Keratinocyte (primary cell): ENCODE measurements at regions not wholly inside any gene's neighbourhood (a gene's known extent, or its start where the extent isn't known, plus 50 kb on each side); places are given as distances from the start of the nearest gene placed in this dataset.

Experiments
- DNase-seq: peaks from one replicate; pipeline ENCODE4 v3.0.0-alpha.2; 2011; ENCODE audit warnings: low read depth, missing footprints, low spot score
- FAIRE-seq: peaks from 2 replicates; lab custom pipeline; 2011; peaks lifted over from hg19 to GRCh38; lab: Jason Lieb, UNC
- H2AFZ ChIP-seq: 2 replicates; pipeline ENCODE4 v1.6.0; 2012; ENCODE audit warnings: low read length, control low read depth, inconsistent platforms; ENCODE audit not compliant: control insufficient read depth
- H3K27ac ChIP-seq: 2 replicates; pipeline ENCODE4 v1.5.1; 2011; ENCODE audit warnings: low read length; ENCODE audit not compliant: control insufficient read depth, insufficient read depth
- H3K27me3 ChIP-seq: 3 replicates; pipeline ENCODE4 v1.6.0; 2011; ENCODE audit warnings: low read length; ENCODE audit not compliant: control insufficient read depth, insufficient read depth; ENCODE audit errors: extremely low read depth
- H3K36me3 ChIP-seq, 2 experiments: 2 replicates in 1 of 2; 3 replicates in 1 of 2; pipeline ENCODE4 v1.5.1; 2011; ENCODE audit warnings: low read length in 2 of 2, mild to moderate bottlenecking in 1 of 2; ENCODE audit not compliant: control insufficient read depth in 2 of 2, insufficient read depth in 2 of 2; ENCODE audit errors: extremely low read depth in 1 of 2
- H3K4me1 ChIP-seq: 3 replicates; pipeline ENCODE4 v1.5.1; 2011; ENCODE audit warnings: low read length; ENCODE audit not compliant: control insufficient read depth, insufficient read depth; ENCODE audit errors: extremely low read depth
- H3K4me2 ChIP-seq: 3 replicates; pipeline ENCODE4 v1.6.0; 2011; ENCODE audit warnings: low read depth, low read length; ENCODE audit not compliant: control insufficient read depth, insufficient read depth; ENCODE audit errors: extremely low read depth
- H3K4me3 ChIP-seq, 3 experiments: fragments of 200-600 bp in 1 of 3; sonication (generic) in 1 of 3; 2 replicates in 2 of 3; 3 replicates in 1 of 3; pipeline ENCODE4 v1.5.1; 2011 to 2016; ENCODE audit warnings: low read length in 3 of 3, mild to moderate bottlenecking in 3 of 3, control low read depth in 2 of 3, inconsistent platforms in 1 of 3, low read depth in 1 of 3, mixed read lengths in 1 of 3, mixed run types in 1 of 3, moderate library complexity in 1 of 3; ENCODE audit not compliant: control insufficient read depth in 2 of 3, insufficient read depth in 2 of 3; ENCODE audit errors: extremely low read depth in 1 of 3
- H3K79me2 ChIP-seq: 2 replicates; pipeline ENCODE4 v1.6.0; 2012; ENCODE audit warnings: low read length; ENCODE audit not compliant: control insufficient read depth, insufficient read depth
- H3K9ac ChIP-seq: 3 replicates; pipeline ENCODE4 v1.6.0; 2011; ENCODE audit warnings: low read length; ENCODE audit not compliant: control insufficient read depth, insufficient read depth; ENCODE audit errors: extremely low read depth
- H3K9me1 ChIP-seq: 3 replicates; pipeline ENCODE4 v1.6.0; 2011; ENCODE audit warnings: low read length; ENCODE audit not compliant: control insufficient read depth, insufficient read depth; ENCODE audit errors: extremely low read depth
- H3K9me3 ChIP-seq: 2 replicates; pipeline ENCODE4 v1.5.1; 2012; ENCODE audit warnings: low read depth, low read length; ENCODE audit not compliant: control insufficient read depth
- H4K20me1 ChIP-seq: 3 replicates; pipeline ENCODE4 v1.6.0; 2011; ENCODE audit warnings: low read length; ENCODE audit not compliant: control insufficient read depth, insufficient read depth; ENCODE audit errors: extremely low read depth
- CTCF ChIP-seq, 3 experiments: IDR thresholded peaks in 1 of 3; conservative IDR thresholded peaks in 1 of 3; optimal IDR thresholded peaks in 1 of 3; 2 replicates in 2 of 3; 3 replicates in 1 of 3; pipeline versions ENCODE3 to v1.5.1; 2011; ENCODE audit warnings: low read length in 3 of 3, mild to moderate bottlenecking in 3 of 3, moderate library complexity in 2 of 3, control low read depth in 1 of 3, inconsistent platforms in 1 of 3; ENCODE audit not compliant: insufficient read depth in 2 of 3; ENCODE audit errors: extremely low read depth in 1 of 3
- EZH2 ChIP-seq: IDR thresholded peaks from one replicate; pipeline ENCODE4 v1.6.1; 2012; ENCODE audit warnings: inconsistent platforms, mild to moderate bottlenecking, low read length, moderate library complexity
- dilution Hi-C: fragments of 300-500 bp; cut with MboI; formaldehyde crosslinking; loops from one replicate; pipeline ENCODE4 v1.7.0; 2020; ENCODE audit warnings: low sequenced_read_pairs; ENCODE audit not compliant: extremely low pct_ligation_motif_present

- H3K4me3 ChIP-seq = no peak overlapping the region
- no peaks in the 10 kb centered on the region for H3K9me3 ChIP-seq
- no peak overlapping the region for H3K4me2 ChIP-seq
- H3K27me3 ChIP-seq = no peaks in the 10 kb centered on the region
- H2AFZ ChIP-seq = no peak overlapping the region
- DNase-seq (no peak), FAIRE-seq (no peak)
- dilution Hi-C loops = no loop called here
- no peak for TF ChIP-seq CTCF (optimal IDR thresholded peaks at IDR 0.05 in 1 of 3, IDR thresholded peaks at IDR 0.05 in 1 of 3, conservative IDR thresholded peaks at IDR 0.05 in 1 of 3; ENCODE audit: extremely low read depth in 1 of 3, insufficient read depth in 2 of 3, low read length in 3 of 3)
- no peak for TF ChIP-seq EZH2
- H3K79me2 ChIP-seq = no peaks in the 10 kb centered on the region
- H3K36me3 ChIP-seq = no peaks in the 10 kb centered on the region
- no peak overlapping the region for H3K27ac ChIP-seq
- no peak overlapping the region for H3K9ac ChIP-seq
- no peaks in the 10 kb centered on the region for H4K20me1 ChIP-seq
- no peaks in the 10 kb centered on the region for H3K9me1 ChIP-seq
- H3K4me1 ChIP-seq = no peaks in the 10 kb centered on the region
Measured at GRCh38 chr10:30210296-30210695, 138.8 kb downstream of the MTPAP start.

- H3K79me2 ChIP-seq = no peaks in the 10 kb centered on the region
- H3K4me1 ChIP-seq = no peaks in the 10 kb centered on the region
- H2AFZ ChIP-seq = no peak overlapping the region
- H3K9ac ChIP-seq = no peak overlapping the region
- no peaks in the 10 kb centered on the region for H4K20me1 ChIP-seq
- H3K9me3 ChIP-seq = no peaks in the 10 kb centered on the region
- H3K9me1 ChIP-seq = no peaks in the 10 kb centered on the region
- H3K36me3 ChIP-seq = no peaks in the 10 kb centered on the region
- no peak for FAIRE-seq
- no peak overlapping the region for H3K4me3 ChIP-seq
- no peak overlapping the region for H3K4me2 ChIP-seq
- dilution Hi-C loops = no loop called here
- no peak for TF ChIP-seq CTCF (optimal IDR thresholded peaks at IDR 0.05 in 1 of 3, IDR thresholded peaks at IDR 0.05 in 1 of 3, conservative IDR thresholded peaks at IDR 0.05 in 1 of 3; ENCODE audit: extremely low read depth in 1 of 3, insufficient read depth in 2 of 3, low read length in 3 of 3)
- no peak for TF ChIP-seq EZH2
- no peak overlapping the region for H3K27ac ChIP-seq
- no peaks in the 10 kb centered on the region for H3K27me3 ChIP-seq
- no peak for DNase-seq
Measured at GRCh38 chr10:30208330-30208729, 140.7 kb downstream of the MTPAP start.
